GM12878 (cell line): ENCODE measurements at regions not wholly inside any gene's neighbourhood (a gene's known extent, or its start where the extent isn't known, plus 50 kb on each side); places are given as distances from the start of the nearest gene placed in this dataset.

Source experiments
- ATAC-seq: fragments of 200-7000 bp; cut with Tn5 transposase; 3 replicates; pipeline ENCODE4 v1.9.1; 2020; ENCODE audit warnings: mild to moderate bottlenecking, moderate library complexity
- BruUV-seq: library from RNA; stranded (reverse); fragments of 400-500 nt; replicated peaks from 2 replicates; lab custom pipeline; 2021; lab: Mats Ljungman, UMichigan
- CTCF ChIA-PET: fragments of 300-600 bp; sonication (Branson Sonifier 250); formaldehyde crosslinking; extraction: SDS; loops from one replicate; lab custom pipeline; 2021; ENCODE audit warnings: inconsistent platforms; lab: Yijun Ruan, JAX
- POLR2A ChIA-PET: fragments of 350-600 bp; formaldehyde crosslinking; extraction: SDS; loops from one replicate; lab custom pipeline; 2021; ENCODE audit warnings: inconsistent platforms; lab: Charles Lee
- RAD21 ChIA-PET: fragments of 300-600 bp; sonication (Branson Sonifier 250); formaldehyde crosslinking; loops from one replicate; lab custom pipeline; 2023; ENCODE audit warnings: antibody characterized with exemption; ENCODE audit not compliant: unreplicated experiment; lab: Charles Lee
- SMC1A ChIA-PET: fragments of 300-600 bp; sonication (Branson Sonifier 250); formaldehyde crosslinking; loops from one replicate; lab custom pipeline; 2023; ENCODE audit not compliant: unreplicated experiment, uncharacterized antibody; lab: Charles Lee
- DNase-seq: peaks from one replicate; pipeline ENCODE4 v3.0.0-alpha.2; 2011; ENCODE audit warnings: low read depth, low spot score
- FAIRE-seq: peaks from 3 replicates; lab custom pipeline; 2011; peaks lifted over from hg19 to GRCh38; lab: Jason Lieb, UNC
- H2AFZ ChIP-seq: 2 replicates; pipeline ENCODE4 v1.6.0; 2011; ENCODE audit warnings: low read depth, low read length, control low read depth; ENCODE audit not compliant: control insufficient read depth
- H3K27ac ChIP-seq: 2 replicates; pipeline ENCODE4 v1.5.1; 2011; ENCODE audit warnings: control low read depth; ENCODE audit not compliant: control insufficient read depth, insufficient read depth
- H3K27me3 ChIP-seq, 2 experiments: replicated peaks in 1 of 2; 2 replicates each; pipeline versions ENCODE4 v1.6.0 to v1.6.1; 2011; ENCODE audit warnings: low read length in 1 of 2; ENCODE audit not compliant: control insufficient read depth in 2 of 2, insufficient read depth in 2 of 2
- H3K36me3 ChIP-seq, 2 experiments: 2 replicates each; pipeline ENCODE4 v1.5.1; 2011; ENCODE audit warnings: low read length in 1 of 2; ENCODE audit not compliant: control insufficient read depth in 2 of 2, insufficient read depth in 2 of 2
- H3K4me1 ChIP-seq: 2 replicates; pipeline ENCODE4 v1.6.1; 2011; ENCODE audit warnings: mild to moderate bottlenecking, low read length, moderate library complexity, mixed read lengths; ENCODE audit not compliant: control insufficient read depth, insufficient read depth
- H3K4me2 ChIP-seq: 2 replicates; pipeline ENCODE4 v1.6.0; 2011; ENCODE audit warnings: control low read depth; ENCODE audit not compliant: control insufficient read depth, insufficient read depth
- H3K4me3 ChIP-seq: fragments of 200-600 bp; sonication (generic); 2 replicates; pipeline ENCODE4 v1.5.1; 2016
- H3K79me2 ChIP-seq: 2 replicates; pipeline ENCODE4 v1.6.0; 2011; ENCODE audit warnings: low read length; ENCODE audit not compliant: control insufficient read depth, insufficient read depth
- H3K9ac ChIP-seq: 2 replicates; pipeline ENCODE4 v1.8.0; 2011; ENCODE audit warnings: low read length, control low read depth, mixed read lengths; ENCODE audit not compliant: control insufficient read depth, insufficient read depth
- H3K9me3 ChIP-seq: replicated peaks from 3 replicates; pipeline ENCODE4 v1.5.1; 2011; ENCODE audit warnings: mild to moderate bottlenecking, low read length; ENCODE audit not compliant: control insufficient read depth, insufficient read depth
- H4K20me1 ChIP-seq: 2 replicates; pipeline ENCODE4 v1.6.0; 2011; ENCODE audit not compliant: control insufficient read depth, insufficient read depth
- ATF7 ChIP-seq: fragments of 450-650 bp; IDR thresholded peaks from 2 replicates; pipeline ENCODE4 v1.6.1; 2016; ENCODE audit warnings: low read depth, mild to moderate bottlenecking
- KDM1A ChIP-seq: fragments of 200-600 bp; sonication (generic); IDR thresholded peaks from 2 replicates; pipeline ENCODE4 v1.6.1; 2016; ENCODE audit warnings: borderline replicate concordance
- LARP7 ChIP-seq: fragments of 450-650 bp; IDR thresholded peaks from 2 replicates; pipeline ENCODE4 v1.6.1; 2017; ENCODE audit warnings: mild to moderate bottlenecking
- NR2C1 ChIP-seq: fragments of 450-650 bp; IDR thresholded peaks from 2 replicates; pipeline ENCODE4 v1.6.1; 2017; ENCODE audit warnings: antibody characterized with exemption, mild to moderate bottlenecking, moderate library complexity
- NR2F1 ChIP-seq: fragments of 450-650 bp; conservative IDR thresholded peaks from 2 replicates; pipeline ENCODE4 v1.6.1; 2017; ENCODE audit warnings: mild to moderate bottlenecking
- POU2F2 ChIP-seq: IDR thresholded peaks from 3 replicates; pipeline ENCODE4 v1.6.1; 2011; ENCODE audit warnings: low read depth, mild to moderate bottlenecking, low read length, borderline replicate concordance
- RBBP5 ChIP-seq: fragments of 200-600 bp; sonication (generic); conservative IDR thresholded peaks from 2 replicates; pipeline ENCODE4 v1.6.1; 2016
- RELA ChIP-seq: fragments of 450-650 bp; IDR thresholded peaks from 2 replicates; pipeline ENCODE4 v1.8.0; 2014; ENCODE audit warnings: borderline replicate concordance; ENCODE audit not compliant: partially characterized antibody
- REST ChIP-seq: IDR thresholded peaks from 2 replicates; pipeline ENCODE4 v1.6.1; 2012; ENCODE audit warnings: mild to moderate bottlenecking, low read depth, low read length
- SP1 ChIP-seq: IDR thresholded peaks from one replicate; pipeline ENCODE4 v1.6.1; 2011; ENCODE audit warnings: low read depth, low read length
- SRF ChIP-seq, 2 experiments: IDR thresholded peaks; 2 replicates each; pipeline ENCODE4 v1.6.1; 2011; ENCODE audit warnings: low read depth in 2 of 2, low read length in 2 of 2, mild to moderate bottlenecking in 1 of 2, moderate library complexity in 1 of 2
- USF2 ChIP-seq: IDR thresholded peaks from 2 replicates; pipeline ENCODE4 v1.6.1; 2011; ENCODE audit warnings: low read depth, low read length, improper control_type of control experiment, borderline replicate concordance
- WGBS: methylation state at CpG from one replicate; pipeline ENCODE4 v1.1.6; 2016; ENCODE audit warnings: low lambda C conversion rate; ENCODE audit not compliant: insufficient replicate concordance, insufficient coverage; ENCODE audit errors: missing lambda C conversion rate; 5-methylcytosine and 5-hydroxymethylcytosine counted together
- in situ Hi-C: fragments of 300-500 bp; cut with MboI; formaldehyde crosslinking; loops from 9 replicates; pipeline ENCODE4 v1.14.3; 2018; ENCODE audit warnings: mixed read lengths
- intact Hi-C: fragments of 100-400 bp; cut with micrococcal nuclease; formaldehyde crosslinking; loops from one replicate; pipeline ENCODE4 v1.14.2; 2022; ENCODE audit not compliant: unreplicated experiment

GRCh38 chr22:27273436-27273835 lies 528.1 kb downstream of the MN1 start:
- FAIRE-seq (no peak), DNase-seq (no peak), ATAC-seq (no peak)
- ChIA-PET SMC1A (interaction anchor here (1.3 kb wide), 1 partner anchor 10 kb away, joined by 3 read pairs; no protein-coding TSS in a partner anchor), CTCF (no interaction called here), POLR2A (interaction anchor here (0.7 kb wide), 1 partner anchor 14 kb away, joined by 3 read pairs; no protein-coding TSS in a partner anchor), RAD21 (interaction anchor here (0.6 kb wide), 1 partner anchor 772 kb away, joined by 4 read pairs; no protein-coding TSS in a partner anchor)
- Histone ChIP-seq H3K9me3 (no peaks in the 10 kb centered on the region), H3K4me3 (no peak overlapping the region), H2AFZ (no peak overlapping the region), H3K4me2 (no peak overlapping the region), H3K27me3 (no peaks in the 10 kb centered on the region), H3K36me3 (no peaks in the 10 kb centered on the region), H4K20me1 (no peaks in the 10 kb centered on the region), H3K27ac (no peak overlapping the region), H3K9ac (no peak overlapping the region), H3K4me1 (no peaks in the 10 kb centered on the region), H3K79me2 (no peaks in the 10 kb centered on the region)
- in situ Hi-C loops: no loop called here
- no peak for TF ChIP-seq RBBP5
- no peak for TF ChIP-seq POU2F2
- no peak for TF ChIP-seq ATF7
- WGBS: 62% methylated on average over 7 of the region's 8 CpGs
- intact Hi-C loops: no loop called here
- no TSS peak for BruUV-seq

- no peak overlapping the region for H3K9ac ChIP-seq
- no peaks in the 10 kb centered on the region for H3K79me2 ChIP-seq
- H3K4me2 ChIP-seq: no peak overlapping the region
- H3K27me3 ChIP-seq: no peaks in the 10 kb centered on the region
- FAIRE-seq: no peak
- POLR2A ChIA-PET: interaction anchor here (0.7 kb wide), 1 partner anchor 14 kb away, joined by 3 read pairs; no protein-coding TSS in a partner anchor
- intact Hi-C loops: no loop called here
- DNase-seq: no peak
- H3K36me3 ChIP-seq: no peaks in the 10 kb centered on the region
- H3K9me3 ChIP-seq: no peaks in the 10 kb centered on the region
- SMC1A ChIA-PET: interaction anchor here (1.3 kb wide), 1 partner anchor 9 kb away, joined by 3 read pairs; no protein-coding TSS in a partner anchor
- in situ Hi-C loops: no loop called here
- CTCF ChIA-PET: no interaction called here
- ATAC-seq: no peak
- H3K4me1 ChIP-seq: no peaks in the 10 kb centered on the region
- no peak overlapping the region for H3K27ac ChIP-seq
- no peak overlapping the region for H3K4me3 ChIP-seq
- RAD21 ChIA-PET: interaction anchor here (0.6 kb wide), 1 partner anchor 772 kb away, joined by 4 read pairs; no protein-coding TSS in a partner anchor
- WGBS: 36% methylated on average over 5 of the region's 10 CpGs
- H4K20me1 ChIP-seq: no peaks in the 10 kb centered on the region
- no peak overlapping the region for H2AFZ ChIP-seq
- no TSS peak for BruUV-seq
- TF ChIP-seq KDM1A (no peak), USF2 (no peak), LARP7 (no peak), SP1 (no peak), SRF (IDR thresholded peaks at IDR 0.05; ENCODE audit: low read depth in 2 of 2, low read length in 2 of 2) (no peak), NR2C1 (no peak), RELA (no peak), NR2F1 (no peak), REST (no peak)
Measured at GRCh38 chr22:27273853-27274252, 527.7 kb downstream of the MN1 start.
